ENCODE measurements at regions not wholly inside any gene's neighbourhood (a gene's known extent, or its start where the extent isn't known, plus 50 kb on each side); places are given as distances from the start of the nearest gene placed in this dataset.

- TF ChIP-seq EP300 (IDR thresholded peaks at IDR 0.05) (no peak), CTCF (IDR thresholded peaks at IDR 0.05) (no peak), POLR2A (IDR thresholded peaks at IDR 0.05) (no peak)
- H3K9me3 ChIP-seq = no peaks in the 10 kb centered on the region
- 70 to 82% (median 73%) methylated on average over 1 of the region's 1 CpG for WGBS, 3 donors
- intact Hi-C loops (cut with DNase I) = no loop called here
- H3K36me3 ChIP-seq = no peaks in the 10 kb centered on the region
- H3K4me3 ChIP-seq = no peak overlapping the region
- H3K27me3 ChIP-seq = no peaks in the 10 kb centered on the region
- H3K27ac ChIP-seq = no peak overlapping the region
- no peaks in the 10 kb centered on the region for H3K4me1 ChIP-seq (ENCODE audit: insufficient read depth)
- no peak for DNase-seq
Measured at GRCh38 chr5:81914696-81915095, 57.1 kb upstream of the ATG10 start.

GRCh38 chr5:81912933-81913332, 58.9 kb upstream of the ATG10 start:
- TF ChIP-seq CTCF (IDR thresholded peaks at IDR 0.05) (no peak), EP300 (IDR thresholded peaks at IDR 0.05) (no peak), POLR2A (IDR thresholded peaks at IDR 0.05) (no peak)
- Histone ChIP-seq H3K27ac (no peak overlapping the region), H3K27me3 (no peaks in the 10 kb centered on the region), H3K4me1 (ENCODE audit: insufficient read depth) (peaks cover 3% of the 10 kb centered on the region), H3K9me3 (no peaks in the 10 kb centered on the region), H3K36me3 (no peaks in the 10 kb centered on the region), H3K4me3 (no peak overlapping the region)
- intact Hi-C loops (cut with DNase I) = no loop called here
- WGBS, 3 donors = 94 to 98% (median 96%) methylated on average over 8 of the region's 8 CpGs
- DNase-seq = no peak

- 93 to 100% (median 95%) methylated on average over 1 of the region's 1 CpG for WGBS, 3 donors
- intact Hi-C loops (cut with DNase I) = no loop called here
Measured at GRCh38 chr5:81909677-81910076, 62.1 kb upstream of the ATG10 start.

GRCh38 chr5:81908771-81909170, 63.1 kb upstream of the ATG10 start:
- no peak for TF ChIP-seq EP300 (IDR thresholded peaks at IDR 0.05)
- no peak for TF ChIP-seq CTCF (IDR thresholded peaks at IDR 0.05)
- TF ChIP-seq POLR2A (IDR thresholded peaks at IDR 0.05) = no peak
- Histone ChIP-seq H3K27ac (peak overlapping the region in 1 of 2 donors; percentile 28), H3K9me3 (no peaks in the 10 kb centered on the region), H3K4me1 (ENCODE audit: insufficient read depth) (peaks cover 3% of the 10 kb centered on the region), H3K27me3 (no peaks in the 10 kb centered on the region), H3K4me3 (no peak overlapping the region), H3K36me3 (no peaks in the 10 kb centered on the region)
- WGBS, 3 donors = 26 to 43% (median 34%) methylated on average over 5 of the region's 5 CpGs
- intact Hi-C loops (cut with DNase I) = no loop called here
- DNase-seq = no peak

More at GRCh38 chr5:81909677-81910076, 62.1 kb upstream of the ATG10 start:
- no peaks in the 10 kb centered on the region for H3K36me3 ChIP-seq
- H3K9me3 ChIP-seq = no peaks in the 10 kb centered on the region
- peaks cover 3% of the 10 kb centered on the region for H3K4me1 ChIP-seq (ENCODE audit: insufficient read depth)
- no peak overlapping the region for H3K27ac ChIP-seq
- no peak overlapping the region for H3K4me3 ChIP-seq
- DNase-seq = no peak
- no peaks in the 10 kb centered on the region for H3K27me3 ChIP-seq
- TF ChIP-seq EP300 (IDR thresholded peaks at IDR 0.05) (no peak), CTCF (IDR thresholded peaks at IDR 0.05) (no peak), POLR2A (IDR thresholded peaks at IDR 0.05) (no peak)

GRCh38 chr5:81908044-81908443, 63.8 kb upstream of the ATG10 start:
- no peaks in the 10 kb centered on the region for H3K27me3 ChIP-seq
- intact Hi-C loops (cut with DNase I) = no loop called here
- TF ChIP-seq POLR2A (IDR thresholded peaks at IDR 0.05) = no peak
- no peak for TF ChIP-seq CTCF (IDR thresholded peaks at IDR 0.05)
- no peak for TF ChIP-seq EP300 (IDR thresholded peaks at IDR 0.05)
- DNase-seq = no peak
- H3K9me3 ChIP-seq = no peaks in the 10 kb centered on the region
- no peaks in the 10 kb centered on the region for H3K36me3 ChIP-seq
- H3K4me3 ChIP-seq = no peak overlapping the region
- WGBS, 3 donors = 58 to 82% (median 79%) methylated on average over 10 of the region's 10 CpGs
- peaks cover 3% of the 10 kb centered on the region for H3K4me1 ChIP-seq (ENCODE audit: insufficient read depth)
- no peak overlapping the region for H3K27ac ChIP-seq
